ENCODE measurements at regions not wholly inside any gene's neighbourhood (a gene's known extent, or its start where the extent isn't known, plus 50 kb on each side); places are given as distances from the start of the nearest gene placed in this dataset.

- Histone ChIP-seq H3F3A (ENCODE audit: insufficient read depth) (no peaks in the 10 kb centered on the region), H3K4me2 (ENCODE audit: low read depth, low read length, poor library complexity, severe bottlenecking) (no peak overlapping the region), H3K9me3 (ENCODE audit: insufficient read depth, low read length) (no peaks in the 10 kb centered on the region), H3K4me3 (ENCODE audit: insufficient read depth, low read length, poor library complexity, severe bottlenecking) (no peak overlapping the region), H3K36me3 (ENCODE audit: low read length) (no peaks in the 10 kb centered on the region), H3K79me2 (ENCODE audit: insufficient read depth, low read length) (no peaks in the 10 kb centered on the region), H3K9ac (ENCODE audit: low read length) (no peak overlapping the region), H3K27ac (ENCODE audit: low read depth, low read length) (no peak overlapping the region), H3K9me2 (replicated peaks; ENCODE audit: insufficient read depth, low read length) (no peaks in the 10 kb centered on the region), H2AFZ (ENCODE audit: low read depth, low read length, severe bottlenecking) (no peak overlapping the region), H3K27me3 (ENCODE audit: low read length) (no peaks in the 10 kb centered on the region), H4K20me1 (ENCODE audit: low read depth, low read length) (no peaks in the 10 kb centered on the region)
- no peak for TF ChIP-seq EZH2phosphoT487 (conservative IDR thresholded peaks at IDR 0.05; ENCODE audit: low read length)
- no peak for TF ChIP-seq CTCF (IDR thresholded peaks at IDR 0.05; ENCODE audit: insufficient read depth, low read length, poor library complexity, severe bottlenecking)
These were observed 207.0 kb downstream of the DMAC1 start for GRCh38 chr9:7592321-7593316.

- Histone ChIP-seq H3K27ac (ENCODE audit: low read depth, low read length) (no peak overlapping the region), H2AFZ (ENCODE audit: low read depth, low read length, severe bottlenecking) (no peak overlapping the region), H3K79me2 (ENCODE audit: insufficient read depth, low read length) (no peaks in the 10 kb centered on the region), H3K36me3 (ENCODE audit: low read length) (no peaks in the 10 kb centered on the region), H3K27me3 (ENCODE audit: low read length) (no peaks in the 10 kb centered on the region), H3K4me2 (ENCODE audit: low read depth, low read length, poor library complexity, severe bottlenecking) (no peak overlapping the region), H4K20me1 (ENCODE audit: low read depth, low read length) (no peaks in the 10 kb centered on the region), H3K9ac (ENCODE audit: low read length) (no peak overlapping the region), H3K9me3 (ENCODE audit: insufficient read depth, low read length) (no peaks in the 10 kb centered on the region), H3F3A (ENCODE audit: insufficient read depth) (no peaks in the 10 kb centered on the region), H3K9me2 (replicated peaks; ENCODE audit: insufficient read depth, low read length) (no peaks in the 10 kb centered on the region), H3K4me3 (ENCODE audit: insufficient read depth, low read length, poor library complexity, severe bottlenecking) (no peak overlapping the region)
- TF ChIP-seq EZH2phosphoT487 (conservative IDR thresholded peaks at IDR 0.05; ENCODE audit: low read length) (no peak), CTCF (IDR thresholded peaks at IDR 0.05; ENCODE audit: insufficient read depth, low read length, poor library complexity, severe bottlenecking) (no peak)
These were observed 208.1 kb downstream of the DMAC1 start for GRCh38 chr9:7591501-7591900.

GRCh38 chr9:7580568-7580967, 219.0 kb downstream of the DMAC1 start:
- Histone ChIP-seq H3F3A (ENCODE audit: insufficient read depth) (no peaks in the 10 kb centered on the region), H3K79me2 (ENCODE audit: insufficient read depth, low read length) (no peaks in the 10 kb centered on the region), H3K9ac (ENCODE audit: low read length) (no peak overlapping the region), H3K9me2 (replicated peaks; ENCODE audit: insufficient read depth, low read length) (no peaks in the 10 kb centered on the region), H3K36me3 (ENCODE audit: low read length) (no peaks in the 10 kb centered on the region), H3K4me3 (ENCODE audit: insufficient read depth, low read length, poor library complexity, severe bottlenecking) (no peak overlapping the region), H3K27ac (ENCODE audit: low read depth, low read length) (no peak overlapping the region), H3K4me2 (ENCODE audit: low read depth, low read length, poor library complexity, severe bottlenecking) (no peak overlapping the region), H2AFZ (ENCODE audit: low read depth, low read length, severe bottlenecking) (no peak overlapping the region), H3K27me3 (ENCODE audit: low read length) (no peaks in the 10 kb centered on the region), H3K9me3 (ENCODE audit: insufficient read depth, low read length) (no peaks in the 10 kb centered on the region), H4K20me1 (ENCODE audit: low read depth, low read length) (no peaks in the 10 kb centered on the region)
- TF ChIP-seq CTCF (IDR thresholded peaks at IDR 0.05; ENCODE audit: insufficient read depth, low read length, poor library complexity, severe bottlenecking) = no peak
- TF ChIP-seq EZH2phosphoT487 (conservative IDR thresholded peaks at IDR 0.05; ENCODE audit: low read length) = no peak

Data from SU-DHL-6 (cell line).